ENCODE measurements at regions not wholly inside any gene's neighbourhood (a gene's known extent, or its start where the extent isn't known, plus 50 kb on each side); places are given as distances from the start of the nearest gene placed in this dataset.
A peak's percentile ranks its signal among the peaks of the same experiment; 100 is the strongest.

GRCh38 chr10:121415063-121415399, 183.2 kb downstream of the FGFR2 start:
- H3K4me2 ChIP-seq (ENCODE audit: control insufficient read depth, extremely low read depth, insufficient read depth, low read depth, low read length) = no peak overlapping the region
- H3K4me1 ChIP-seq (ENCODE audit: control insufficient read depth, extremely low read depth, insufficient read depth, low read length) = peaks cover 22% of the 10 kb centered on the region
- no peaks in the 10 kb centered on the region for H3K27me3 ChIP-seq (ENCODE audit: control insufficient read depth, extremely low read depth, insufficient read depth, low read length)
- dilution Hi-C loops (cut with MboI; ENCODE audit: extremely low pct_ligation_motif_present, low sequenced_read_pairs) = no loop called here
- H3K36me3 ChIP-seq (ENCODE audit: control insufficient read depth in 2 of 2, extremely low read depth in 1 of 2, insufficient read depth in 2 of 2, low read length in 2 of 2) = no peaks in the 10 kb centered on the region
- no peak overlapping the region for H3K9ac ChIP-seq (ENCODE audit: control insufficient read depth, extremely low read depth, insufficient read depth, low read length)
- H3K9me3 ChIP-seq (ENCODE audit: control insufficient read depth, low read depth, low read length) = no peaks in the 10 kb centered on the region
- FAIRE-seq (no peak), DNase-seq (ENCODE audit: low read depth, low spot score) (no peak)
- TF ChIP-seq CTCF (optimal IDR thresholded peaks at IDR 0.05 in 1 of 3, IDR thresholded peaks at IDR 0.05 in 1 of 3, conservative IDR thresholded peaks at IDR 0.05 in 1 of 3; ENCODE audit: extremely low read depth in 1 of 3, insufficient read depth in 2 of 3, low read length in 3 of 3) (no peak), EZH2 (IDR thresholded peaks at IDR 0.05; ENCODE audit: low read length) (no peak)
- H3K79me2 ChIP-seq (ENCODE audit: control insufficient read depth, insufficient read depth, low read length) = no peaks in the 10 kb centered on the region
- no peak overlapping the region for H2AFZ ChIP-seq (ENCODE audit: control insufficient read depth, low read length)
- H3K27ac ChIP-seq (ENCODE audit: control insufficient read depth, insufficient read depth, low read length) = no peak overlapping the region
- H3K9me1 ChIP-seq (ENCODE audit: control insufficient read depth, extremely low read depth, insufficient read depth, low read length) = no peaks in the 10 kb centered on the region
- no peak overlapping the region for H3K4me3 ChIP-seq (ENCODE audit: control insufficient read depth in 2 of 3, extremely low read depth in 1 of 3, insufficient read depth in 2 of 3, low read depth in 1 of 3, low read length in 3 of 3)
- H4K20me1 ChIP-seq (ENCODE audit: control insufficient read depth, extremely low read depth, insufficient read depth, low read length) = no peaks in the 10 kb centered on the region

GRCh38 chr10:121416071-121416470, 182.2 kb downstream of the FGFR2 start:
- Histone ChIP-seq H2AFZ (ENCODE audit: control insufficient read depth, low read length) (no peak overlapping the region), H3K4me3 (ENCODE audit: control insufficient read depth in 2 of 3, extremely low read depth in 1 of 3, insufficient read depth in 2 of 3, low read depth in 1 of 3, low read length in 3 of 3) (no peak overlapping the region), H3K36me3 (ENCODE audit: control insufficient read depth in 2 of 2, extremely low read depth in 1 of 2, insufficient read depth in 2 of 2, low read length in 2 of 2) (no peaks in the 10 kb centered on the region), H3K27ac (ENCODE audit: control insufficient read depth, insufficient read depth, low read length) (no peak overlapping the region), H3K79me2 (ENCODE audit: control insufficient read depth, insufficient read depth, low read length) (no peaks in the 10 kb centered on the region), H3K9ac (ENCODE audit: control insufficient read depth, extremely low read depth, insufficient read depth, low read length) (no peak overlapping the region), H3K9me1 (ENCODE audit: control insufficient read depth, extremely low read depth, insufficient read depth, low read length) (no peaks in the 10 kb centered on the region), H3K4me1 (ENCODE audit: control insufficient read depth, extremely low read depth, insufficient read depth, low read length) (peaks cover 22% of the 10 kb centered on the region), H3K9me3 (ENCODE audit: control insufficient read depth, low read depth, low read length) (no peaks in the 10 kb centered on the region), H3K4me2 (ENCODE audit: control insufficient read depth, extremely low read depth, insufficient read depth, low read depth, low read length) (no peak overlapping the region), H4K20me1 (ENCODE audit: control insufficient read depth, extremely low read depth, insufficient read depth, low read length) (no peaks in the 10 kb centered on the region), H3K27me3 (ENCODE audit: control insufficient read depth, extremely low read depth, insufficient read depth, low read length) (no peaks in the 10 kb centered on the region)
- peak; percentile 86 for FAIRE-seq
- TF ChIP-seq CTCF (optimal IDR thresholded peaks at IDR 0.05 in 1 of 3, IDR thresholded peaks at IDR 0.05 in 1 of 3, conservative IDR thresholded peaks at IDR 0.05 in 1 of 3; ENCODE audit: extremely low read depth in 1 of 3, insufficient read depth in 2 of 3, low read length in 3 of 3) (no peak), EZH2 (IDR thresholded peaks at IDR 0.05; ENCODE audit: low read length) (no peak)
- DNase-seq (ENCODE audit: low read depth, low spot score) = peak; percentile 23
- dilution Hi-C loops (cut with MboI; ENCODE audit: extremely low pct_ligation_motif_present, low sequenced_read_pairs) = no loop called here
